OCI-LY3 (cell line): ENCODE measurements at regions not wholly inside any gene's neighbourhood (a gene's known extent, or its start where the extent isn't known, plus 50 kb on each side); places are given as distances from the start of the nearest gene placed in this dataset.
A peak's percentile ranks its signal among the peaks of the same experiment; 100 is the strongest.

ENCODE experiments used
- H2AFZ ChIP-seq: fragments of 200-600, 300-600 bp; shearing (Covaris generic); 2 replicates; pipeline ENCODE4 v1.6.0; 2014; ENCODE audit warnings: antibody characterized with exemption, low read depth, low read length
- H3K27ac ChIP-seq: fragments of 200-600, 300-600 bp; sonication (generic); 2 replicates; pipeline ENCODE4 v1.5.1; 2014; ENCODE audit warnings: mild to moderate bottlenecking, low read length, moderate library complexity, mixed read lengths
- H3K27me3 ChIP-seq: fragments of 200-600, 300-600 bp; sonication (generic); 2 replicates; pipeline ENCODE4 v1.6.1; 2014; ENCODE audit warnings: low read depth, low read length, mixed read lengths
- H3K36me3 ChIP-seq: fragments of 200-600, 300-600 bp; sonication (generic); replicated peaks from 2 replicates; pipeline ENCODE3; 2014; ENCODE audit warnings: low read depth, low read length, mixed read lengths
- H3K4me1 ChIP-seq: fragments of 300-600, 200-600 bp; sonication (generic); 2 replicates; pipeline ENCODE4 v1.6.1; 2014; ENCODE audit warnings: low read length, mixed read lengths
- H3K4me2 ChIP-seq: fragments of 200-600, 300-600 bp; sonication (generic); 2 replicates; pipeline ENCODE4 v1.6.1; 2014; ENCODE audit warnings: low read length, mixed read lengths
- H3K4me3 ChIP-seq: fragments of 300-600, 200-600 bp; sonication (generic); 2 replicates; pipeline ENCODE4 v1.5.1; 2014; ENCODE audit warnings: antibody characterized with exemption, mild to moderate bottlenecking, low read length, moderate library complexity
- H3K79me2 ChIP-seq: fragments of 300-600, 200-600 bp; shearing (Covaris generic); 2 replicates; pipeline ENCODE4 v1.6.1; 2014; ENCODE audit warnings: mild to moderate bottlenecking, low read length, mixed read lengths
- H3K9ac ChIP-seq: fragments of 300-600, 200-600 bp; shearing (Covaris generic); 2 replicates; pipeline ENCODE4 v1.6.0; 2014; ENCODE audit warnings: mild to moderate bottlenecking, low read length, moderate library complexity
- H3K9me3 ChIP-seq: fragments of 200-600, 300-600 bp; shearing (Covaris generic); 2 replicates; pipeline ENCODE4 v1.6.1; 2014; ENCODE audit warnings: low read length, mixed read lengths; ENCODE audit not compliant: insufficient read depth
- H4K20me1 ChIP-seq: fragments of 200-600, 300-600 bp; sonication (generic); 2 replicates; pipeline ENCODE4 v1.6.1; 2016; ENCODE audit warnings: low read length, mixed read lengths; ENCODE audit not compliant: insufficient read depth
- EZH2phosphoT487 ChIP-seq: fragments of 200-600 bp; shearing (Covaris generic); IDR thresholded peaks from 2 replicates; pipeline ENCODE4 v1.6.1; 2018; ENCODE audit warnings: antibody characterized with exemption, mixed run types, low read depth
- TF ChIP-seq, protein P1 (sequence below): fragments of 200-600, 300-600 bp; sonication (generic); IDR thresholded peaks from 2 replicates; pipeline ENCODE4 v1.5.1; 2014; ENCODE audit warnings: antibody characterized with exemption, low read length, low read depth

- H3K36me3 ChIP-seq: no peaks in the 10 kb centered on the region
- peaks cover 35% of the 10 kb centered on the region for H3K27me3 ChIP-seq
- H3K79me2 ChIP-seq: no peaks in the 10 kb centered on the region
- H3K4me2 ChIP-seq: no peak overlapping the region
- no peaks in the 10 kb centered on the region for H4K20me1 ChIP-seq
- TF ChIP-seq, protein P1, sequence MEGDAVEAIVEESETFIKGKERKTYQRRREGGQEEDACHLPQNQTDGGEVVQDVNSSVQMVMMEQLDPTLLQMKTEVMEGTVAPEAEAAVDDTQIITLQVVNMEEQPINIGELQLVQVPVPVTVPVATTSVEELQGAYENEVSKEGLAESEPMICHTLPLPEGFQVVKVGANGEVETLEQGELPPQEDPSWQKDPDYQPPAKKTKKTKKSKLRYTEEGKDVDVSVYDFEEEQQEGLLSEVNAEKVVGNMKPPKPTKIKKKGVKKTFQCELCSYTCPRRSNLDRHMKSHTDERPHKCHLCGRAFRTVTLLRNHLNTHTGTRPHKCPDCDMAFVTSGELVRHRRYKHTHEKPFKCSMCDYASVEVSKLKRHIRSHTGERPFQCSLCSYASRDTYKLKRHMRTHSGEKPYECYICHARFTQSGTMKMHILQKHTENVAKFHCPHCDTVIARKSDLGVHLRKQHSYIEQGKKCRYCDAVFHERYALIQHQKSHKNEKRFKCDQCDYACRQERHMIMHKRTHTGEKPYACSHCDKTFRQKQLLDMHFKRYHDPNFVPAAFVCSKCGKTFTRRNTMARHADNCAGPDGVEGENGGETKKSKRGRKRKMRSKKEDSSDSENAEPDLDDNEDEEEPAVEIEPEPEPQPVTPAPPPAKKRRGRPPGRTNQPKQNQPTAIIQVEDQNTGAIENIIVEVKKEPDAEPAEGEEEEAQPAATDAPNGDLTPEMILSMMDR: no peak
- TF ChIP-seq EZH2phosphoT487: no peak
- H3K4me1 ChIP-seq: peaks cover 3% of the 10 kb centered on the region; the same call in 1 of the 2 replicates
- H3K9me3 ChIP-seq: no peaks in the 10 kb centered on the region
- H3K9ac ChIP-seq: no peak overlapping the region
- no peak overlapping the region for H2AFZ ChIP-seq
- H3K27ac ChIP-seq: no peak overlapping the region
- no peak overlapping the region for H3K4me3 ChIP-seq
Observed at GRCh38 chr3:177836671-177837070, 639.4 kb upstream of the TBL1XR1 start.

- TF ChIP-seq, protein P1: no peak
- TF ChIP-seq EZH2phosphoT487: no peak
- H3K27ac ChIP-seq: no peak overlapping the region
Observed at GRCh38 chr3:177837951-177838655, 640.8 kb upstream of the TBL1XR1 start.

GRCh38 chr3:177838766-177839350 lies 641.6 kb upstream of the TBL1XR1 start:
- Histone ChIP-seq H3K4me2 (no peak overlapping the region), H3K4me1 (peaks cover 20% of the 10 kb centered on the region), H3K4me3 (no peak overlapping the region), H3K9ac (no peak overlapping the region), H4K20me1 (no peaks in the 10 kb centered on the region), H3K9me3 (no peaks in the 10 kb centered on the region), H3K27ac (no peak overlapping the region), H3K36me3 (no peaks in the 10 kb centered on the region), H2AFZ (no peak overlapping the region), H3K79me2 (no peaks in the 10 kb centered on the region), H3K27me3 (peaks cover 46% of the 10 kb centered on the region)
- TF ChIP-seq, protein P1: no peak
- no peak for TF ChIP-seq EZH2phosphoT487

More at GRCh38 chr3:177837951-177838655, 640.8 kb upstream of the TBL1XR1 start:
- no peaks in the 10 kb centered on the region for H3K79me2 ChIP-seq
- no peak overlapping the region for H3K4me3 ChIP-seq
- no peaks in the 10 kb centered on the region for H3K9me3 ChIP-seq
- H3K4me2 ChIP-seq: no peak overlapping the region
- peaks cover 46% of the 10 kb centered on the region for H3K27me3 ChIP-seq
- no peaks in the 10 kb centered on the region for H3K36me3 ChIP-seq
- no peak overlapping the region for H2AFZ ChIP-seq
- no peaks in the 10 kb centered on the region for H4K20me1 ChIP-seq
- H3K4me1 ChIP-seq: peaks cover 13% of the 10 kb centered on the region
- H3K9ac ChIP-seq: no peak overlapping the region

DNA sequence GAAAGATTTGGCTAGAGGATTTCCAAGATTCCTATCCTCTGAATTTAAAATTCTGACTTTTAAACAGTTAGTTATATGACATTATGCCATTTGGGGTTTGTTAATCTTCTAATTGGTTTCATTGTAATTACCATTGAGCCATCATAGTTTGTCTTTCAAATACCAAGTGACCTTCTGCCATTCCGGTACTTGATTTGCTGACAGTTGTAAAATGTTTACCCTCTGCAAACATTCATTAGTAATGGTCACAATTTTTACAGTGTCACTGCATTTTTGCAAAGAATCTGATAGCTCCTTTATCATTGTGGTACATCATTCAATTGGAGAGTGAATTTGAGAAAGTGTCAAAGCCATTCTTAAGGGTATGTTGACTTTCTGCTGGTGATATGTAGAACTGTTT lies 645.0 kb upstream of the TBL1XR1 start:
- H4K20me1 ChIP-seq: no peaks in the 10 kb centered on the region
- no peaks in the 10 kb centered on the region for H3K9me3 ChIP-seq
- peaks cover 30% of the 10 kb centered on the region for H3K4me1 ChIP-seq
- H3K4me3 ChIP-seq: peak overlapping the region; percentile 44; the same call in 1 of the 2 replicates
- no peak overlapping the region for H3K27ac ChIP-seq
- no peaks in the 10 kb centered on the region for H3K36me3 ChIP-seq
- H3K4me2 ChIP-seq: peak overlapping the region; percentile 73
- H3K9ac ChIP-seq: no peak overlapping the region
- no peak overlapping the region for H2AFZ ChIP-seq
- no peaks in the 10 kb centered on the region for H3K79me2 ChIP-seq
- H3K27me3 ChIP-seq: peaks cover 71% of the 10 kb centered on the region
- no peak for TF ChIP-seq EZH2phosphoT487
- TF ChIP-seq, protein P1: no peak
